T-cell (primary cell): ENCODE measurements at regions not wholly inside any gene's neighbourhood (a gene's known extent, or its start where the extent isn't known, plus 50 kb on each side); places are given as distances from the start of the nearest gene placed in this dataset.

ENCODE experiments used
- ATAC-seq, 4 experiments: fragments of 200-7000 bp in 3 of 4; fragments of 150-1000 bp in 1 of 4; cut with Tn5 transposase; replicated peaks in 1 of 4; 1 replicate in 3 of 4; 2 replicates in 1 of 4; pipeline ENCODE4 v1.10.0; 2021; ENCODE audit warnings: moderate library complexity in 3 of 4, mild to moderate bottlenecking in 2 of 4, moderate number of reproducible peaks in 1 of 4
- CTCF ChIA-PET, 2 donors: fragments of 300-600 bp; sonication (Branson Sonifier 250); formaldehyde crosslinking; loops; one replicate each; lab custom pipeline; 2022; ENCODE audit warnings: antibody characterized with exemption in 2 of 2; lab: Charles Lee
- POLR2A ChIA-PET, 2 donors: fragments of 300-600 bp; sonication (Branson Sonifier 250); formaldehyde crosslinking; loops; one replicate each; lab custom pipeline; 2022; ENCODE audit warnings: antibody characterized with exemption in 2 of 2; lab: Charles Lee
- DNase-seq, 35 experiments: peaks; one replicate each; pipeline versions ENCODE4 v3.0.0 to v3.0.0-alpha.2; 2013 to 2023
- H3K27ac ChIP-seq: one replicate; pipeline ENCODE4 v1.5.1; 2013; ENCODE audit warnings: low read length
- H3K27me3 ChIP-seq, 2 experiments: replicated peaks in 1 of 2; 1 replicate in 1 of 2; 2 replicates in 1 of 2; pipeline versions ENCODE4 v1.6.1 to v1.7.0; 2013; ENCODE audit warnings: low read length in 1 of 2, mixed read lengths in 1 of 2; ENCODE audit not compliant: control insufficient read depth in 2 of 2, insufficient read depth in 2 of 2; ENCODE audit errors: extremely low read depth in 1 of 2
- H3K36me3 ChIP-seq, 2 donors: 1 replicate in 1 of 2; 2 replicates in 1 of 2; pipeline versions ENCODE4 v1.6.1 to v1.7.0; 2013; ENCODE audit warnings: low read length in 1 of 2; ENCODE audit not compliant: control insufficient read depth in 2 of 2, insufficient read depth in 1 of 2; ENCODE audit errors: extremely low read depth in 1 of 2
- H3K4me1 ChIP-seq, 2 experiments: 1 replicate in 1 of 2; 2 replicates in 1 of 2; pipeline versions ENCODE4 v1.6.1 to v1.7.0; 2013; ENCODE audit warnings: low read length in 2 of 2, mixed read lengths in 1 of 2; ENCODE audit not compliant: insufficient read depth in 2 of 2, control insufficient read depth in 1 of 2; ENCODE audit errors: extremely low read depth in 1 of 2
- H3K4me3 ChIP-seq, 2 donors: 1 replicate in 1 of 2; 2 replicates in 1 of 2; pipeline versions ENCODE4 v1.5.1 to v1.7.0; 2013; ENCODE audit warnings: mild to moderate bottlenecking in 2 of 2, low read length in 1 of 2, moderate library complexity in 1 of 2; ENCODE audit not compliant: control insufficient read depth in 1 of 2; ENCODE audit errors: extremely low read depth in 1 of 2
- H3K9me3 ChIP-seq: 2 replicates; pipeline ENCODE4 v1.7.0; 2013
- H3K27ac Mint-ChIP-seq, 2 donors: one replicate each; pipeline ENCODE4 v1.8.0; 2020 to 2021; ENCODE audit warnings: mild to moderate bottlenecking in 2 of 2, mixed read lengths in 2 of 2
- H3K27me3 Mint-ChIP-seq, 2 donors: one replicate each; pipeline ENCODE4 v1.8.0; 2021 to 2022; ENCODE audit warnings: mixed read lengths in 2 of 2
- H3K36me3 Mint-ChIP-seq: one replicate; pipeline ENCODE4 v1.8.0; 2021; ENCODE audit warnings: mixed read lengths
- H3K4me1 Mint-ChIP-seq, 3 donors: one replicate each; pipeline ENCODE4 v1.8.0; 2020 to 2022; ENCODE audit warnings: mixed read lengths in 3 of 3, mild to moderate bottlenecking in 1 of 3
- H3K4me3 Mint-ChIP-seq, 3 donors: one replicate each; pipeline ENCODE4 v1.8.0; 2020 to 2022; ENCODE audit warnings: mild to moderate bottlenecking in 3 of 3, mixed read lengths in 3 of 3, moderate library complexity in 3 of 3
- H3K9me3 Mint-ChIP-seq, 3 donors: one replicate each; pipeline ENCODE4 v1.8.0; 2020 to 2022; ENCODE audit warnings: mixed read lengths in 3 of 3
- WGBS: methylation state at CpG from one replicate; pipeline ENCODE4 v1.1.5; 2013; ENCODE audit warnings: missing lambda C conversion rate; ENCODE audit not compliant: insufficient coverage; 5-methylcytosine and 5-hydroxymethylcytosine counted together

DNA sequence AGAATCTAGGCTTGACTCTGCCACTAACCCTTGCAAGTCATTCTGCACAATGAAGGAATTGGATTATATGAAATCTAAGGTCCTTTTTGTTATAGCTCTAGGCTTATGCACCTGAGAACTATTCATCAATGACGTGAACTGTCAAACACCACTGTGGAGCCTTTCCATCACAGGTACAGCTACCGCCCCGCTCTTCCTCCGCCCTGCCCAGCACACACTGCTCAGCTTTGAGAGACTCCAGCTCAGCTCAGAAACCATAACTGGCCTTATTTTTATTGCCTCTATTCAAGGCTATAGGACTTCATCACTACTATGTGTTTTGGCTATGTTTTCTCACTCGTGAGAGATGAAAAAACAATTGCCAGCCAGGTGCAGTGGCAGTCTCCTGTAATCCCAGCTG lies 88.2 kb upstream of the RPL34 start:
- no peaks in the 10 kb centered on the region for H3K27me3 Mint-ChIP-seq
- H3K4me1 Mint-ChIP-seq: peaks cover 86 to 96% (median 87%) of the 10 kb centered on the region in 3 donors
- H3K9me3 ChIP-seq: no peaks in the 10 kb centered on the region
- no peaks in the 10 kb centered on the region for H3K27me3 ChIP-seq
- H3K4me3 ChIP-seq: no peak overlapping the region
- DNase-seq (no peak), ATAC-seq (peak in 1 of 4 experiments; percentile 57)
- ChIA-PET CTCF (interaction anchor here (0.6 to 1.1 kb wide), 2 partner anchors 12 to 89 kb away, joined by 4 to 5 read pairs; no protein-coding TSS in a partner anchor), POLR2A (interaction anchor here in 1 of 2 donors (0.6 kb wide), 1 partner anchor 530 kb away, joined by 8 read pairs; no protein-coding TSS in a partner anchor)
- no peaks in the 10 kb centered on the region for H3K36me3 ChIP-seq
- peak overlapping the region in 2 of 3 donors; percentile 2 to 65 for H3K4me3 Mint-ChIP-seq
- 74% methylated on average over 5 of the region's 5 CpGs for WGBS
- H3K4me1 ChIP-seq: peaks cover 31 to 92% of the 10 kb centered on the region in 2 experiments
- H3K27ac ChIP-seq: no peak overlapping the region
- no peaks in the 10 kb centered on the region for H3K36me3 Mint-ChIP-seq
- peak overlapping the region; percentile 0 to 80 for H3K27ac Mint-ChIP-seq
- H3K9me3 Mint-ChIP-seq: peaks cover 0 to 3% (median 0%) of the 10 kb centered on the region in 3 donors

GRCh38 chr4:108531461-108531860 lies 88.9 kb upstream of the RPL34 start:
- ATAC-seq (no peak), DNase-seq (no peak)
- Histone ChIP-seq H3K36me3 (no peaks in the 10 kb centered on the region), H3K27ac (no peak overlapping the region), H3K4me1 (peaks cover 31 to 89% of the 10 kb centered on the region in 2 experiments), H3K27me3 (no peaks in the 10 kb centered on the region), H3K4me3 (no peak overlapping the region), H3K9me3 (no peaks in the 10 kb centered on the region)
- Mint-ChIP-seq H3K36me3 (no peaks in the 10 kb centered on the region), H3K4me1 (peaks cover 86 to 97% (median 88%) of the 10 kb centered on the region in 3 donors), H3K9me3 (peaks cover 0 to 6% (median 0%) of the 10 kb centered on the region in 3 donors), H3K27me3 (no peaks in the 10 kb centered on the region), H3K4me3 (peak overlapping the region in 1 of 3 donors; percentile 65), H3K27ac (peak overlapping the region; percentile 21 to 80)
- ChIA-PET CTCF (interaction anchor here in 1 of 2 donors (1.1 kb wide), 1 partner anchor 13 kb away, joined by 5 read pairs; no protein-coding TSS in a partner anchor), POLR2A (no interaction called here)
- WGBS: no CpG with 5 or more reads among the region's 2 CpGs

- H3K9me3 Mint-ChIP-seq: peaks cover 0 to 8% (median 2%) of the 10 kb centered on the region in 3 donors
- Histone ChIP-seq H3K27me3 (no peaks in the 10 kb centered on the region), H3K36me3 (no peaks in the 10 kb centered on the region), H3K9me3 (no peaks in the 10 kb centered on the region), H3K4me3 (no peak overlapping the region), H3K27ac (no peak overlapping the region), H3K4me1 (peaks cover 31 to 79% of the 10 kb centered on the region in 2 experiments)
- ChIA-PET POLR2A (no interaction called here), CTCF (interaction anchor here in 1 of 2 donors (0.7 kb wide), 1 partner anchor 10 kb away, joined by 3 read pairs; no protein-coding TSS in a partner anchor)
- peak overlapping the region; percentile 23 to 65 for H3K27ac Mint-ChIP-seq
- DNase-seq (no peak), ATAC-seq (no peak)
- WGBS: no CpG with 5 or more reads among the region's 8 CpGs
- H3K36me3 Mint-ChIP-seq: peaks cover 1% of the 10 kb centered on the region
- H3K4me3 Mint-ChIP-seq: peak overlapping the region in 1 of 3 donors; percentile 65
- H3K4me1 Mint-ChIP-seq: peaks cover 83 to 93% (median 85%) of the 10 kb centered on the region in 3 donors
- no peaks in the 10 kb centered on the region for H3K27me3 Mint-ChIP-seq
Observed at GRCh38 chr4:108529984-108530905, 90.1 kb upstream of the RPL34 start.

DNA sequence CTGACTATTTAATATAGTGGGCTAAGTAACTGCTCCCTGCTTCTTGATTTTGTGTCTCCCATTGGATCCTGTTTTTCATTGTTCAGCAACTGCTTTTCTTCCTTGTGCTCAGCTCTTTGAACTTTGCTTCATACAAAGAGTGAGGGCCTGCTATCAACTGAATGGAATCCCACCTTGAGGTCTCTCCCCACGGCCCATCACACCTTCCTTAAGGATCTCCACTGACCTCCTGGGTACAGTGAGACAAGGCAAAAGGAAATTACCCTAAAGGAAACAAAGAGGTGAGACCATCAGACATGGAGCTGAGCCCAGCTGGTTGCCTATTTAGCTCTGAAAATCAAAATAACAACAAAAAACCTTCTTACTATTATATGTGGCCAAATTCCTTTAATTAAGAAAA lies 91.3 kb upstream of the RPL34 start:
- H3K4me1 Mint-ChIP-seq: peaks cover 80 to 90% (median 84%) of the 10 kb centered on the region in 3 donors
- no peaks in the 10 kb centered on the region for H3K36me3 ChIP-seq
- H3K27ac Mint-ChIP-seq: peak overlapping the region; percentile 61 to 77
- H3K27ac ChIP-seq: no peak overlapping the region
- H3K9me3 Mint-ChIP-seq: peaks cover 0 to 12% (median 8%) of the 10 kb centered on the region in 3 donors
- POLR2A ChIA-PET: interaction anchor here in 1 of 2 donors (0.5 to 0.6 kb wide), 2 partner anchors 15 to 34 kb away, joined by 4 read pairs; no protein-coding TSS in a partner anchor
- no peak for DNase-seq
- H3K4me3 Mint-ChIP-seq: peak overlapping the region in 1 of 3 donors; percentile 46
- WGBS: 71% methylated on average over 1 of the region's 1 CpG
- H3K27me3 ChIP-seq: no peaks in the 10 kb centered on the region
- H3K36me3 Mint-ChIP-seq: peaks cover 5% of the 10 kb centered on the region
- H3K9me3 ChIP-seq: no peaks in the 10 kb centered on the region
- no peaks in the 10 kb centered on the region for H3K27me3 Mint-ChIP-seq
- no peak for ATAC-seq
- peaks cover 31 to 69% of the 10 kb centered on the region in 2 experiments for H3K4me1 ChIP-seq
- CTCF ChIA-PET: interaction anchor here in 1 of 2 donors (0.7 kb wide), 1 partner anchor 8 kb away, joined by 3 read pairs; no protein-coding TSS in a partner anchor
- H3K4me3 ChIP-seq: no peak overlapping the region

- ATAC-seq (peak; percentile 82 to 93 (median 88)), DNase-seq (peak in 15 of 35 experiments; percentile 2 to 50 (median 7))
- Mint-ChIP-seq H3K27ac (peak overlapping the region; percentile 82 to 84), H3K9me3 (peaks cover 0 to 12% (median 8%) of the 10 kb centered on the region in 3 donors), H3K27me3 (no peaks in the 10 kb centered on the region), H3K4me1 (peaks cover 67 to 76% (median 70%) of the 10 kb centered on the region in 3 donors), H3K4me3 (peak overlapping the region; percentile 17 to 61 (median 28)), H3K36me3 (peaks cover 5% of the 10 kb centered on the region)
- Histone ChIP-seq H3K36me3 (no peaks in the 10 kb centered on the region), H3K27me3 (no peaks in the 10 kb centered on the region), H3K4me1 (peaks cover 25 to 56% of the 10 kb centered on the region in 2 experiments), H3K4me3 (peak overlapping the region in 1 of 2 donors; percentile 14), H3K9me3 (no peaks in the 10 kb centered on the region), H3K27ac (peak overlapping the region; percentile 52)
- ChIA-PET POLR2A (no interaction called here), CTCF (interaction anchor here in 1 of 2 donors (0.9 kb wide), 1 partner anchor 16 kb away, joined by 3 read pairs; no protein-coding TSS in a partner anchor)
- 0% methylated on average over 1 of the region's 2 CpGs for WGBS
Observed at GRCh38 chr4:108527723-108528122, 92.7 kb upstream of the RPL34 start.

DNA sequence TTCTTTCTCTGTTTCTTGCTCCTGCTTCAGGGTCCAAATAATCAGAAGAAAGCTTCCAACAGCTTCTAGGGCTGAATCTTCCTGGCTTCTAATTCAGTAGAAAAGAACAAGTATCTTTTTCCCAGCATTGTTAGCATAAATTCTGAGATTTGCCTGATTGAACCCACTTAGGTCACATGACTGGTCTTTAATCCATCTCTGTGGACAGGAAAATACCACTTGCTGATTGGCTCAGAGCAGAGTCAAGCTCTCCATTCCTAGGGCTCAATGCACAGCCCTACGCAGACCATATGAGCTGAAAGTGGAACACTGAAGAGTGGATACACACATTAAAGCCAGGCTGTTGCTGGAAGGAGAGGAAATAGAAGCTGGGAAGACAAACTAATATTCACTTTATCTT lies 99.6 kb upstream of the RPL34 start:
- ChIA-PET POLR2A (interaction anchor here in 1 of 2 donors (1.0 kb wide), 1 partner anchor 99 kb away, joined by 3 read pairs; the partner anchor contains the start of gene RPL34), CTCF (interaction anchor here (0.6 to 0.9 kb wide), 2 partner anchors 9 to 18 kb away, joined by 3 to 4 read pairs; no protein-coding TSS in a partner anchor)
- Histone ChIP-seq H3K4me1 (peaks cover 0 to 12% of the 10 kb centered on the region in 2 experiments), H3K36me3 (no peaks in the 10 kb centered on the region), H3K27ac (no peak overlapping the region), H3K27me3 (no peaks in the 10 kb centered on the region), H3K4me3 (no peak overlapping the region), H3K9me3 (no peaks in the 10 kb centered on the region)
- DNase-seq: no peak
- ATAC-seq: no peak
- Mint-ChIP-seq H3K27me3 (no peaks in the 10 kb centered on the region), H3K36me3 (peaks cover 5% of the 10 kb centered on the region), H3K27ac (no peak overlapping the region), H3K4me1 (peaks cover 30 to 37% (median 33%) of the 10 kb centered on the region in 3 donors), H3K4me3 (no peak overlapping the region), H3K9me3 (peaks cover 0 to 8% (median 6%) of the 10 kb centered on the region in 3 donors)
- WGBS: no CpG with 5 or more reads among the region's 1 CpG
